Gastrocnemius medialis (tissue), 4 donors: ENCODE measurements at regions not wholly inside any gene's neighbourhood (a gene's known extent, or its start where the extent isn't known, plus 50 kb on each side); places are given as distances from the start of the nearest gene placed in this dataset.

Source experiments
- POLR2A ChIP-seq, 2 donors: fragments of 450-650 bp; IDR thresholded peaks; one replicate each; pipeline ENCODE4 v1.6.1; 2017; ENCODE audit warnings: antibody characterized with exemption in 2 of 2, mild to moderate bottlenecking in 2 of 2, moderate library complexity in 2 of 2
- TF ChIP-seq, protein P1 (sequence below), 5 experiments: fragments of 450-650 bp in 3 of 5; fragments of 200-600 bp in 2 of 5; sonication (generic) in 2 of 5; IDR thresholded peaks in 4 of 5; conservative IDR thresholded peaks in 1 of 5; 1 replicate in 4 of 5; 2 replicates in 1 of 5; pipeline ENCODE4 v1.5.1; 2016 to 2019; ENCODE audit warnings: antibody characterized with exemption in 5 of 5, mild to moderate bottlenecking in 3 of 5, moderate library complexity in 3 of 5

DNA sequence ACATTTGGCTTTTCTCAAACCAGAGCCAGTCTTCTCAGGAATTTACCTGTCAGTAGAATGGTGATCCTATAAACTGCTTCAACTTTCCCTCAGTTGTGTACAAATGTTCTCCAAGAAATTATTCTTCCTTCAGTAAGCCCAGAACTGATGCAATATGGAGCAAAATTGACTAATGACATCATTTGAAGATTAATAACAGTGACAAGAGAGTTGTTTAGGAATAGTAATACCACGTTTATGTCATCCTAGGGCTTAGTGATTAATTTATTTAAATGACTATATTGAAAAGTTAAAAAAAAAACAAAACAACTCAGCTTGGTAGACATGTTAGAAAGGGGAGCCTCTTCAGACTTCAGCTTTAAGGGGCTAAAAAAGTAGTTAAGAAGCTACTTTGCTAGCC is 933.2 kb downstream of the GATA3 start:
- TF ChIP-seq, protein P1, sequence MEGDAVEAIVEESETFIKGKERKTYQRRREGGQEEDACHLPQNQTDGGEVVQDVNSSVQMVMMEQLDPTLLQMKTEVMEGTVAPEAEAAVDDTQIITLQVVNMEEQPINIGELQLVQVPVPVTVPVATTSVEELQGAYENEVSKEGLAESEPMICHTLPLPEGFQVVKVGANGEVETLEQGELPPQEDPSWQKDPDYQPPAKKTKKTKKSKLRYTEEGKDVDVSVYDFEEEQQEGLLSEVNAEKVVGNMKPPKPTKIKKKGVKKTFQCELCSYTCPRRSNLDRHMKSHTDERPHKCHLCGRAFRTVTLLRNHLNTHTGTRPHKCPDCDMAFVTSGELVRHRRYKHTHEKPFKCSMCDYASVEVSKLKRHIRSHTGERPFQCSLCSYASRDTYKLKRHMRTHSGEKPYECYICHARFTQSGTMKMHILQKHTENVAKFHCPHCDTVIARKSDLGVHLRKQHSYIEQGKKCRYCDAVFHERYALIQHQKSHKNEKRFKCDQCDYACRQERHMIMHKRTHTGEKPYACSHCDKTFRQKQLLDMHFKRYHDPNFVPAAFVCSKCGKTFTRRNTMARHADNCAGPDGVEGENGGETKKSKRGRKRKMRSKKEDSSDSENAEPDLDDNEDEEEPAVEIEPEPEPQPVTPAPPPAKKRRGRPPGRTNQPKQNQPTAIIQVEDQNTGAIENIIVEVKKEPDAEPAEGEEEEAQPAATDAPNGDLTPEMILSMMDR (IDR thresholded peaks at IDR 0.05 in 4 of 5, conservative IDR thresholded peaks at IDR 0.05 in 1 of 5) = no peak
- no peak for TF ChIP-seq POLR2A (IDR thresholded peaks at IDR 0.05)
